ENCODE measurements at regions not wholly inside any gene's neighbourhood (a gene's known extent, or its start where the extent isn't known, plus 50 kb on each side); places are given as distances from the start of the nearest gene placed in this dataset.

DNA sequence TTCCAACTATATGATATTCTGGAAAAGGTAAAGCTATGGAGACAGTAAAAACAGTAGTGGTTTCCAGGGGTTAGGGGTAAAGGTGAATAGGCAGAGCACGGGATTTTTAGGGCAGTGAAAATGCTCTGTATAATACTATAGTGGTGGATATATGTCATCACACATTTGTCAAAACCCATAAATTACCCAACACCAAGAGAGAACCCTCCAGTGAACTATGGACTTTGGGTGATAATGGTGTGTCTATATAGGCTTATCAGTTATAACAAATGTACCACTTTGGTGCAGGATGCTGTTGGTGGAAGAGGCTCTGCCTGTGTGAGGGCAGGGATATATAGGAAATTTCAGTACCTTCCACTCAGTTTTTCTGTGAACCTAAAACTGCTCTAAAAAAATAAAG, 149.9 kb downstream of the GPX5 start:
- TF ChIP-seq, protein P1, sequence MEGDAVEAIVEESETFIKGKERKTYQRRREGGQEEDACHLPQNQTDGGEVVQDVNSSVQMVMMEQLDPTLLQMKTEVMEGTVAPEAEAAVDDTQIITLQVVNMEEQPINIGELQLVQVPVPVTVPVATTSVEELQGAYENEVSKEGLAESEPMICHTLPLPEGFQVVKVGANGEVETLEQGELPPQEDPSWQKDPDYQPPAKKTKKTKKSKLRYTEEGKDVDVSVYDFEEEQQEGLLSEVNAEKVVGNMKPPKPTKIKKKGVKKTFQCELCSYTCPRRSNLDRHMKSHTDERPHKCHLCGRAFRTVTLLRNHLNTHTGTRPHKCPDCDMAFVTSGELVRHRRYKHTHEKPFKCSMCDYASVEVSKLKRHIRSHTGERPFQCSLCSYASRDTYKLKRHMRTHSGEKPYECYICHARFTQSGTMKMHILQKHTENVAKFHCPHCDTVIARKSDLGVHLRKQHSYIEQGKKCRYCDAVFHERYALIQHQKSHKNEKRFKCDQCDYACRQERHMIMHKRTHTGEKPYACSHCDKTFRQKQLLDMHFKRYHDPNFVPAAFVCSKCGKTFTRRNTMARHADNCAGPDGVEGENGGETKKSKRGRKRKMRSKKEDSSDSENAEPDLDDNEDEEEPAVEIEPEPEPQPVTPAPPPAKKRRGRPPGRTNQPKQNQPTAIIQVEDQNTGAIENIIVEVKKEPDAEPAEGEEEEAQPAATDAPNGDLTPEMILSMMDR (IDR thresholded peaks at IDR 0.05; ENCODE audit: insufficient read depth, low read length, poor library complexity, severe bottlenecking), result no peak
- no peak for TF ChIP-seq EZH2phosphoT487 (conservative IDR thresholded peaks at IDR 0.05; ENCODE audit: low read length)
